Parathyroid adenoma (tissue), 2 donors: ENCODE measurements at regions not wholly inside any gene's neighbourhood (a gene's known extent, or its start where the extent isn't known, plus 50 kb on each side); places are given as distances from the start of the nearest gene placed in this dataset.

Source experiments
- H2AFZ ChIP-seq: fragments of 300-600 bp; sonication (generic); one replicate; pipeline ENCODE4 v1.7.0; 2017; ENCODE audit warnings: antibody characterized with exemption, mild to moderate bottlenecking
- H3K27ac ChIP-seq: fragments of 300-600 bp; sonication (generic); one replicate; pipeline ENCODE4 v1.7.0; 2017
- H3K27me3 ChIP-seq: fragments of 300-600 bp; sonication (generic); one replicate; pipeline ENCODE4 v1.7.0; 2017; ENCODE audit warnings: low read length; ENCODE audit not compliant: control insufficient read depth, insufficient read depth
- H3K36me3 ChIP-seq: fragments of 300-600 bp; sonication (generic); one replicate; pipeline ENCODE4 v1.7.0; 2017; ENCODE audit warnings: low read length; ENCODE audit not compliant: control insufficient read depth, insufficient read depth
- H3K4me1 ChIP-seq: fragments of 300-600 bp; sonication (generic); one replicate; pipeline ENCODE4 v1.7.0; 2017; ENCODE audit warnings: control low read depth
- H3K4me2 ChIP-seq: fragments of 300-600 bp; sonication (generic); one replicate; pipeline ENCODE4 v1.7.0; 2017; ENCODE audit warnings: low read length
- H3K4me3 ChIP-seq: fragments of 300-600 bp; sonication (generic); one replicate; pipeline ENCODE4 v1.7.0; 2017; ENCODE audit warnings: low read depth, low read length
- H3K79me2 ChIP-seq: fragments of 300-600 bp; sonication (generic); one replicate; pipeline ENCODE4 v1.7.0; 2017; ENCODE audit warnings: control low read depth
- H3K9ac ChIP-seq: fragments of 300-600 bp; sonication (generic); one replicate; pipeline ENCODE4 v1.7.0; 2017; ENCODE audit warnings: mild to moderate bottlenecking
- H3K9me3 ChIP-seq: fragments of 300-600 bp; sonication (generic); one replicate; pipeline ENCODE4 v1.7.0; 2017; ENCODE audit warnings: low read length; ENCODE audit not compliant: control insufficient read depth
- CTCF ChIP-seq: fragments of 300-600 bp; sonication (generic); IDR thresholded peaks from one replicate; pipeline ENCODE4 v1.7.0; 2017; ENCODE audit warnings: antibody characterized with exemption, mild to moderate bottlenecking
- donor health status: primary hyperparathyroidism.

- TF ChIP-seq CTCF = no peak
These were observed 78.5 kb upstream of the MAFB start for GRCh38 chr20:40767615-40767924.

GRCh38 chr20:40768105-40768504, 79.1 kb upstream of the MAFB start:
- Histone ChIP-seq H2AFZ (no peak overlapping the region), H3K27ac (no peak overlapping the region), H3K27me3 (no peaks in the 10 kb centered on the region), H3K9me3 (no peaks in the 10 kb centered on the region), H3K79me2 (peaks cover 6% of the 10 kb centered on the region), H3K4me1 (peaks cover 29% of the 10 kb centered on the region), H3K4me2 (no peak overlapping the region), H3K9ac (no peak overlapping the region), H3K36me3 (no peaks in the 10 kb centered on the region), H3K4me3 (no peak overlapping the region)
- no peak for TF ChIP-seq CTCF

More at GRCh38 chr20:40767615-40767924, 78.5 kb upstream of the MAFB start:
- H3K9me3 ChIP-seq = no peaks in the 10 kb centered on the region
- no peaks in the 10 kb centered on the region for H3K27me3 ChIP-seq
- H2AFZ ChIP-seq = no peak overlapping the region
- H3K4me1 ChIP-seq = peaks cover 34% of the 10 kb centered on the region
- H3K4me3 ChIP-seq = no peak overlapping the region
- H3K9ac ChIP-seq = no peak overlapping the region
- no peak overlapping the region for H3K27ac ChIP-seq
- H3K4me2 ChIP-seq = no peak overlapping the region
- peaks cover 11% of the 10 kb centered on the region for H3K79me2 ChIP-seq
- no peaks in the 10 kb centered on the region for H3K36me3 ChIP-seq

- TF ChIP-seq CTCF = no peak
- H3K4me3 ChIP-seq = no peak overlapping the region
- H3K4me2 ChIP-seq = no peak overlapping the region
- no peak overlapping the region for H3K9ac ChIP-seq
- no peaks in the 10 kb centered on the region for H3K79me2 ChIP-seq
- H2AFZ ChIP-seq = peak overlapping the region; percentile 66
- no peaks in the 10 kb centered on the region for H3K36me3 ChIP-seq
- H3K27ac ChIP-seq = no peak overlapping the region
- no peaks in the 10 kb centered on the region for H3K9me3 ChIP-seq
- peaks cover 15% of the 10 kb centered on the region for H3K4me1 ChIP-seq
- H3K27me3 ChIP-seq = no peaks in the 10 kb centered on the region
These were observed 80.7 kb upstream of the MAFB start for GRCh38 chr20:40769677-40770285.

GRCh38 chr20:40770564-40771307, 81.7 kb upstream of the MAFB start:
- no peaks in the 10 kb centered on the region for H3K79me2 ChIP-seq
- H3K9ac ChIP-seq = no peak overlapping the region
- peaks cover 15% of the 10 kb centered on the region for H3K4me1 ChIP-seq
- H3K9me3 ChIP-seq = no peaks in the 10 kb centered on the region
- no peaks in the 10 kb centered on the region for H3K27me3 ChIP-seq
- TF ChIP-seq CTCF = no peak
- H3K4me2 ChIP-seq = peak overlapping the region; percentile 6
- no peaks in the 10 kb centered on the region for H3K36me3 ChIP-seq
- peak overlapping the region; percentile 5 for H3K27ac ChIP-seq
- no peak overlapping the region for H3K4me3 ChIP-seq
- H2AFZ ChIP-seq = peak overlapping the region; percentile 66

- H3K9me3 ChIP-seq = no peaks in the 10 kb centered on the region
- no peaks in the 10 kb centered on the region for H3K79me2 ChIP-seq
- no peak for TF ChIP-seq CTCF
- H2AFZ ChIP-seq = peak overlapping the region; percentile 66
- H3K27me3 ChIP-seq = no peaks in the 10 kb centered on the region
- H3K9ac ChIP-seq = no peak overlapping the region
- no peak overlapping the region for H3K4me3 ChIP-seq
- no peaks in the 10 kb centered on the region for H3K36me3 ChIP-seq
- H3K27ac ChIP-seq = no peak overlapping the region
- H3K4me2 ChIP-seq = peak overlapping the region; percentile 6
- H3K4me1 ChIP-seq = peaks cover 15% of the 10 kb centered on the region
These were observed 82.2 kb upstream of the MAFB start for GRCh38 chr20:40771308-40771610.
